HG03432 (cell line): ENCODE measurements at regions not wholly inside any gene's neighbourhood (a gene's known extent, or its start where the extent isn't known, plus 50 kb on each side); places are given as distances from the start of the nearest gene placed in this dataset.
"Not testable (repeated sequence)": the region's sequence is repeated elsewhere in the genome, so short reads cannot be mapped to it uniquely, and the experiment has no call there.

ENCODE experiments used
- ATAC-seq: cut with Tn5 transposase; IDR thresholded peaks from one replicate; pipeline ENCODE4 v1.9.1; 2021; ENCODE audit warnings: mild to moderate bottlenecking, moderate library complexity; ENCODE audit not compliant: unreplicated experiment

DNA sequence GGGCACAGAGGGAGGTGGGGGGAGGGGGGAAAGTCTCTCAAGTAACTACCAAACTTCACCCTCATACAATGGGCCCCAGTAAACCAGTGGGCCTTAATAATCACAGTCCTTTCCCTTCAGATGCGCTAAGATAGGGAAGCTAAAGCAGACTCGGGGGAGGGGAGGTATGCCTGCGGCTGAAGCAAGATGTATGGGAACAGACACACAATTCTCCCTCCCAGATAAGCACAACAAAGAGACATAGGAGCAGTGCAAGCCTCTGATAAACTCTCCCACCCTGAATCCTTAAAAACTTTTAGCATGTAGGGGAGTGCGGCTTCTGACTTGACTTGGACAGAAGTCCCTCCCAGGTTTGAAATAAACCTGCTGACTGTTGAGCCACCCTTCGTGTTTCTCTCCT is 54.7 kb downstream of the PROP1 start:
- ATAC-seq, result not testable (repeated sequence)

DNA sequence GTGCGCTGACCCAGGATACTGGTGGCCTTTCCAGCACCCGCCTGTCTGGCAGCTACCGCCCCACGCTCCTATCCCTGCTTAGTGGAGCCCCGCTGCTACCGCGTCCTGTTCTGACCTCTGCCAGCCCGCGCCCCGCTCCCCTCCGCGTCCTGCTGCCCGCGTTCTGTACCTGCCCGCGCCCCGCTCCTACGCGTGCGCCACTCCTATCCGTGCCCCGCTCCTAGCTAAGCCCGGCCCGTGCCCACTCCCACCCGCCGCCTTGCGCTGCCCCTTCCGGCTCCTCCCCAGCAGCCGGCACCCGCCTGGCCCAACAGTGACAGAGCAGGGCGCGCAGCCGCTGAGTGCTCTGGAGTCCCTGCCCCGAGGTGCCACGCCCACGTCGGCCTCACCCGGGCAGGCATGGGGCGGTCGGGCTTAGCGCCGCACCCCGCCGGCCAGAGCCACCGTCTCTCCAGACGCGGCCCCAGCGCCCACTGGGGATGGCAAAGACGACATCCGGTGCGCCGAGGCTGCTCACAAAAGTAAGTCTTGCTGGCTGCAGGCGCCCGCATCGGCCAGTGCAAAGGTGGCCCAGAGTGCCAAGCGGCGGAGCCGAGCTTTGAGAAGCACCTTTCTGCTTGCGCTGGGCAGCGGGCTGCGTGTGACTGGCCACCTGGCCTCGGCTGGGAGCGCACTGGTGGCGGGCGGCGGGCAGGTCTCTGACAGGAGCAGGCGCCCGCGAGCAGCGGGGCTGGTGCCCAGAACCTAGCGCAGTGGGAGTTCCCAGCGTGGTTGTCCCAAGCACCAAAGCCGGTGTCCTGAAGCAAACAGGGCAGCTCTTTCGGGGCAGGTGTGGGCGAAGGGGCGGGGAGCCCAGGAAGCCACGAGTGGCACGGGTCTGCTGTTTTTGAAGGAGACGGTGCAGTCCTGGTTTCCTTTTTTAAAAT is 56.5 kb downstream of the PROP1 start:
- not testable (repeated sequence) for ATAC-seq

DNA sequence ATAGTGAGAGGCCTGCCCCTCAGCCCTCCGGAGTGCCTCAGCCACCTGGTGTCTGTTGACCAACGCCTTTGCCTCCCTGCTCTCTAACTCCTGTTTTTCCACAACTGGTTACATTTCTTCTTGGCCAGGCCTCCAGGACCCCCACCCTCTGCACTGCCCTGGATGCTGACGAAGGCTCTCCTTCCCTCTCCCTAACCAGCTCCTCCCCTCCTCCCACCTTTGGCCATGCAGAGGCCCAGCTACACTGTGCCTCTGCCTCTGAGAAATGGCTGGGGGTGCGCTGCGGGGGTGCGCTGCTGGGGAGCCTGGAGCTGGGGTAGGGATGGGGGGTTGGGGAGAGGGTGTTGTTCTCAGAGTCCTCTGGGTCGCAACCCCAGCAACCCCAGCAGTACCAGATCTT is 57.3 kb downstream of the PROP1 start:
- not testable (repeated sequence) for ATAC-seq

DNA sequence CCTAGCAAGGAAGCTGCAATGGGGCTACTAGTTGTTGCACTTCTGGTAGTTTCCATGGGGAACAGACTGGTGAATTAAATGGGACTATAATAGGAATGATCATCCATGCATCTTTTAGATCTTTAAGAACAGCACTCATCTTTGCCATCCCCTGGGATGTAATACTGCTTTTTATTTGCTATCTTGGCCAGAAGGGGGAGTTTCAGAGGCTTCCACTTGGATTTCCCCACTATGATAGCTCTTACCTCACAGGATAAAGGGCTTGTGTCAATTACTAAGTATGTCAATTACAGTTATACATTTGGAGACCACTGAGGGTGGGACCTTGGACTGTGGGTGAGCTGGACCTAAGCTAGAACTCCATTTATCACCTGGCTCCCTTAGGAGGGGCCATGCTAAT is 61.8 kb downstream of the PROP1 start:
- not testable (repeated sequence) for ATAC-seq

DNA sequence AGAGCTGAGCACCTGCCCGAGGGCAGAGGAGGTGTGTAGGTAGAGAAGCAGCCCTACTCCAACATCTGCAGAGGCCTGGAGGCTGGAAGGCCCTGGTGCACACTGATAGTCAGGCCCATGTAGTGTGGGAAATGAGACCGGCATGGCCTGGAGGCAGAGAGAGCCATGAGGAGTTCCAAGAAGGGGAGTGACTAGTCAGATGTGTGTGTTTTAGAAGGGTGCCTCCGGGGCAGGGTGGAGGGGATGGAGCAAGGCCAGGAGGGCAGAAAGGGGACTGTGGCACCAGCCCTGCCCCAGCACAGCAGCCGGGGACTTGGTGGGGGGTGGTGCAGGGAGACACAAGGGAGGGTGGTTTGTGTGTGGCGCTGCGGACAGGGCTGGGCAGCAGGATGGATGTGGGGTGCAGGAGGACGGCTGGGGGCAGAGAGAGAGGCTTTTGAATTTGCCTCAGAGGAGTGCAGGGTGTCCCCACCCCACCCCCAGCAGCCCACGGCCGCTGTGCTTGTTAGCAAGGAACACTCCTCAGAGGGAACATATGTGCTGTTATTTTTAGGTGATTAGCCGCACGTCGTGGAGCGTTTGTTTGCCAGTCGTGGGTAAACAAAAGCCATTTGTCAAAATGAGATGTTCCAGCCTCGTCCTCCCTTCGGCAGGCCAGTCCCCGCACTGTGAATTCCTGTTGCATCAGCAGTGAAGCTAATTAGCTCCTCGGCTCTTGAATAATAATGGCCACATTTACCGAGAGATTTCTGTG is 65.6 kb downstream of the PROP1 start:
- not testable (repeated sequence) for ATAC-seq

DNA sequence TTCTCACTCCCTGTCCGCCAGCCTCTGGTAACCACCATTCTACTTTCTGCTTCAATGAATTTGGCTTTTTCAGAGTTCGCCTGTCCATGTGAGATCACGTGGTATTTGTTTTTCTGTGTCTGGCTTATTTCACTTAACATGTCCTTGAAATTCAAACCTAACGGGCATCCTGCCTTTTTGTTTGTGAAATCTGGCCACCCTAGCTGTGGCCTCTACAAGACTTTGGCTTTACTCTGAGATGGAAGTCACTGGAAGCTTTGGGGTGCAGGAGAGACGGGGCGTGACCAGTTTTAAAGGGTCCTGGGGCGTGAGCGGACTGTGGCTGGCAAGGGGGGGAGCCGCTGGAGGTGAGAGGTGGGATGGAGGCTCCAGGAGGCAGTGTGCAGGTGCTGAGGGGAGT is 66.4 kb downstream of the PROP1 start:
- ATAC-seq, result not testable (repeated sequence)

DNA sequence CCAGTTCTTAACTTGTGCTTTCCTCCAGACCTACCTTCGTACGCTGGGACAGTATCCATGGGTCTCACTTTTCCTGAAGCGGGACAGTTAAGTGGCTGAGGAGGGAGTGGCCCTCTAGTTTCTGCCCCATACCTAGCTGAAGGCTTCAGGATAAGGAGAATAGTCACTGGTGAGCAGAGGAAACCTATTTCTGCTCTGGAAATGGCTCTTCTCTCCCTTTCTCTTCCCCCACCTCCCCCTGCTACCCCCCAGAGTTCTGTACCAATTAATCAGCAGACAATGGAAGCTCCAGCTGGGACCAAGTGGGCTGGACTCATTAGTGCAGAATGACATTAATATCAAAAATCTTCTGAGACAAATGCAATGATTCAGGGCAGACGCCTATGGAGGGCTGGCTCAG is 68.5 kb downstream of the PROP1 start:
- not testable (repeated sequence) for ATAC-seq

DNA sequence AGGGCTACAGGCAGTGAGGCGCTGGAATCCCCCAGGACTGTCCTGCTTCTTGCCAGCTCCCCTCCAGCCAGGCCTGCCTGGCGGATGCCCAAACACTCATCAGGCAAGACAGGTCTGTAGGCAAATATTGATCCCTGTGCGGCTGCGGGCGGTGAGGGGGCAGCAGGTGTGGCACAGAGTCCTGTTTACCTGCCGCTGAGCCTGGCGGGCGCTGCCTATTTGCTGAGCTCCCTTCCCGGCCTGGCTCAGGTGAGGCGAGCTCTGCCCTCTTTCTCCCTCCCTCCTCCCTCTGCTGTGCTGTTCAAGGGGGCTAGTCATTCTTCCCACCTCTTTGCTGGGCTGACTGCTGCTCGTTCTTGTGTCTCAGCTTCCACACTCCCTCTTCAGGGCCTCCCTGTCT is 71.5 kb downstream of the PROP1 start:
- not testable (repeated sequence) for ATAC-seq

DNA sequence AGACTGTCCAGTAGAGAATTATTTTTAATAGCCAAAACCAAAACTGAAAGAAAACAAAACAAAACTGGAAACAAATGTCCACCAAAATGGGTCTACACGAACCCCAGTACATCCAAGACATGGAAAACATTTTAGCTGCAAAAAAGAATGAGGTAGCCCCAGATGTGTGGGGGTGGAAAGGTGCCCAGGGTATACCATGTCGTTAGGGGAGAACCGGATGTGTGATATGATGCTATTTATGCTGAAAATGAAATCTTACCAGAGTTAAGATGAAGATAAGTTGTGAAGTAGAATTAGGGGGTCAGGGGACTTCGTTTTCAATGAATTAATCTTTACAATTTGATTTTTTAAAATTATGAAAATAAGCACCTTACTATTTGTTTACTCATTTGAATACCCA is 72.2 kb downstream of the PROP1 start:
- not testable (repeated sequence) for ATAC-seq

DNA sequence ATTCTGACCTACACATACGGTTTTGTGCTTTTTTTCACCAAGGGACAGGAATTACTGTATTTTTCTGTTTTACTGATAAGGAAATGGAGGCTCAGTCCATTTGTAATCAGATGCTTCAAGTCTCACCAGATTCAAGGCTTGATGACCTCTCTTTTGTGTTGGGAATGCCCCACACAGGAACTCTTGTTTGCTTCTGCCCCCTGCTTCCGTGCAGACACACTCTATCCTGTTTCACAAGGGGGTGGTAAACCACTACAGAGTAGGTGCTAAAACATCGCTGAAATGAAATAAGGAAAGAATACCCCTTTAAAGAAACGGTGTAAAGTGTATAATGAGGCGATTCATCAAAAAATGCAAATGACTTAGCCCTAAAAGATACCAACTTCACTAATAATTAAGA is 72.9 kb downstream of the PROP1 start:
- ATAC-seq, result not testable (repeated sequence)

DNA sequence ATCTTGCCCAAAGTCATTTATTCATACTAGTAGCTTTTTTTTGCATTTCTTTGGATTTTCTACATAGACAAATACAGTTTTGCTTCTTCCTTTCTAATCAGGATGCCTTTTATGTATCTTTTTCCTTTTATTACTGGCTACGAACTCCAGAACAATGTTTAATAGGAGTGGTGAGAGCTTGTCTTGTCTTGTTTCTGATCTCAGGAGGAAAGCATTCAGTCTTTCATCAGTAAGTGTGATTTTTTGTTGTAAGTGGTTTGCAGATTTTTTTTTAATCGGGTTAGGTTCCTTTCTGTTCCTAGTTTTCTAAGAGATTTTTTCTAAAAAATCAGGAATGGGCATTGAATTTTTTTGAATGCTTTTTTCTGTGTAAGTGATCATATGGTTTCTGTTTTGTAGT is 86.8 kb downstream of the PROP1 start:
- not testable (repeated sequence) for ATAC-seq

DNA sequence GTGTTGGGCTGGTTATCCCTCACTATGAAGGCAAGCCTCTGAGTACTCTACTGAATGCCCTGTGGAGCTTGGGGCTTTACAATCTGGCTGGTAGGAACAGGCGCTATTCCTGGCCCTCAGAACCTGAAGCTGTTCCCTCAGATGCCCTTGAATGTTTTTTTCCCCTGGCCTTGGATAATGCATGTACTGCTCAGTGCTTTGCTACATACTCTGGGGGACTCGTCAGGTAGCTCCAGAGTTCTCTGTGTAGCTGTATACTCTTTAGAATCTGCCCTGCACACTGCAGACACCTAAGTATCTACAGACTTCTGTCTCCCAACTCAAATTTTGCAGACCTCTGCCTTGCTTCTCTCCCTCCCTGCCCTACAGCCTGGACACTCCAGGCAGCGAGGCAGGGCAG is 93.2 kb downstream of the PROP1 start:
- ATAC-seq, result not testable (repeated sequence)

DNA sequence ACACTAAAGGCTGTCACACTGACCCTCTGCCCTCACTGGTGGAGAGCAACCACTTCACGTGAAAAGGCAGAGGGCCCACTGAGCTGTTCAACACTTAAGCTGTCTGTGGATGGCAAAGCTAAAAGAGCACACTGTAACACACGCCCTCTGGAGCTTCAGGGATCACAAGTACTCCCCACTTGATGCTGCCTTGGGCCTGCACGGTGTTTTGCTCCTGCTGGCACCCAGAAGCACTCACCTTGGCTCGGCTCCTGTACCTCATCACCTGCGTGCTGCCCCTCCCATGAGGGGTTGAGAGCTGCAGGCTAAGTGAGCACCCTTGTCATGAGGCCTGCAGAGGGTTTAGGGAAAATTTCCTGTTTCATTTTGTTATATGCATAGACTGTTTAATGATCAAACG is 96.0 kb downstream of the PROP1 start:
- ATAC-seq, result not testable (repeated sequence)

DNA sequence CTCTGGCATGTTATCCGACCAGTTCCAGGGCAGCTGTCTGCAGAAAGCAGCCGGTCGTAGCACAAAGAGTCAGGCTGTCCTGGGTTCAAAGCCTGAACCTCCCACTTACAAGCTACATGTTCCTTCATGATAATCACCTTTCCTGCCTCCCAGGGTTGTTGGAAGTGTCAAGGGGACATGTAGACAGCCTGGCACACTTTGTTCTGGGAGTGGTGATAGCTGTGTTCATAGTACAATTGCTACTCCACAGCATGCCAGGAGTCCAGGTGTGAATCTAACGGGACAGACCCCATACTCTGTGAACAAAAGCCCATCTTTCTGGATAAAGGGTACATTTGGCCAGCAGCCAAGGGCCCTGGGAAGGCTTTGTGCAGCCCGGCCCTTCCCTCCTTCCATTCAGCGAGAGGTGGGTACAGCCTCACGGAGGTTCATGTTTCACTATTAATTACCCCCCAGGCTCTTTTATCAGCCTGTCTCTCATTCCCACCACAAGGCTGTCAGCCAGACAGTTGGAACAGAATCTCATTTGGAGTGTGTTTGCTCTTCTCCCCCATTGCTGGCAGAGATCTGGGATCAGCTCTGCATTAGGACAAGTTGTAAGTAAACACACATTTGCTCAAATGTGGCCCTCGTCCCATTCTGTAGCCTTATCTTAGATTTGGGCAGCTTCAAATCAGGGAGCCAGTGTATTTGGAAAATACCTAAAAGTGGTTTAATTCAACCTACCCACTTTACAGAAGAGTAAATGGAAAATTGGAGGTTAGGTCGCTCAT is 101.2 kb downstream of the PROP1 start:
- ATAC-seq, result not testable (repeated sequence)

DNA sequence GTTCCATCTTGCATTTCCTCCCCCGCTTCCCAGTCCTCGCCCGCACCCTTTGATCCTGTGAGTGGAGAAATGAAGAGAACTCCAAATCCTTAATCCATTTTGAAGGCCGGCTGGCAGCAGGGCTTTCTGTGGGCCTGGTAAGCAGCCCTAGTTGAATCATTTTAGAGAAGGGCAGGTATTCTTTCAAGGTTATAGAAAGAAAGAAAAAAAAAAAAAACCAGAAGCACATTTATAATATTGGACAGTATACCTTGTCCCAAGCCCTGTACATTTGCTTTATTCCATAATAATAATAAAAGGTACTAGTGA is 103.7 kb downstream of the PROP1 start:
- ATAC-seq, result not testable (repeated sequence)

DNA sequence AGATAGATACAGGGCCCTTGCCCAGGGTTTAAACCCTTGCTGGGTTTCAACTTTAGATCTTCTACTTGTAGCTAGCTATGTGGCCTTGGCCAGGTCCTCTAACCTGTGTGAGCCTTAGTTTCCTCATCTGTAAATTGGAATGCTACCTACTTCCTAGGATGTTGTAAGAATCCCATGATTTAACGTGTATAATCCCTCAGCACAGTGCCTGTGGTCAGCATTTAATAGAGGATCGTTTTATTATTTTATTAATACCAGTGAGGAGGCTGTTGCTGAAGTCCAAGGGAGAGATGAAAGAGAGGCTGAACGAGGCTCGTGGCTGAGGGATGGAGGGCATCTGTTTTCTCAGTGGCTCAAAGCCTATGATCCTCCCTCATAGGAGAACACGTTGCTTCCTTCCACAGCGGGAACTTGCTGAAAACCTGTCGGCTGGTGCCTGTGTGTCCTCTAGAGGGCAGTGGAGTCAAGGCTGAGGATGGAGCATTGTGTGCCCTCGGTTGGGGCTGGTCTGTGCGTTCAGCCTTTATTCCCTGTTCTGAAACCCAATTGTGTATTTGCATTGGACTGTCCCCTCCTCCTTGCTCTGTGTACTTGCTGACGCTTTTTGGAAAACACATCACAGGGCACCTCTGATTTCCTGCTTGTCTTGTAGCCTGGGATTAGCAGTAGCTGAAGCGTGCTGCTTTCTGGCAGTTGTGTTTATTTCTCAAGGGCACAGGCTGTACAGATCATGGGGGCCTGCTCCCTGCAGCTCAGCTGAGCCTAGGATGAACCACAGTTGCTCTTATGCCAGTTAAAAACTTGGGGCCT is 104.3 kb downstream of the PROP1 start:
- ATAC-seq, result peak; percentile 91

DNA sequence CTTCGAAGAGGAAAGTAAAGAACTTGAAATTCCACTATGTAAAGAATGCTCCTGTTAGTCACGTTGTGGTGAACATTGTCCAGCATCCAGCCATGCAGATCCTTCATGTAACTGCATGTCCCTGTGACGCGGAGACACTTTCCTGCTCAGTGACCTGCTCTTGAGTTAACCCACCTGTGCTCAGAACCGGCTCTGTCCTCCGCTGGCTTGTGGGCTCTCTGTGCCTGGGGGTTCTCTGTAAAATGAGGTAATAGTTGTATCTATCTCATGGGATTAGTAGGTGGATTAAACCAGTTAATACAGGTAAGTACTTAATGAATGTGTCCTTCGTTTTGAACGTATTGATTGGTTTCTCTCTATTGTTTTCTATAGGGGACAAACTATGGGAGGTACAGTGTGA is 100.6 kb upstream of the FAM153A start:
- ATAC-seq, result not testable (repeated sequence)

DNA sequence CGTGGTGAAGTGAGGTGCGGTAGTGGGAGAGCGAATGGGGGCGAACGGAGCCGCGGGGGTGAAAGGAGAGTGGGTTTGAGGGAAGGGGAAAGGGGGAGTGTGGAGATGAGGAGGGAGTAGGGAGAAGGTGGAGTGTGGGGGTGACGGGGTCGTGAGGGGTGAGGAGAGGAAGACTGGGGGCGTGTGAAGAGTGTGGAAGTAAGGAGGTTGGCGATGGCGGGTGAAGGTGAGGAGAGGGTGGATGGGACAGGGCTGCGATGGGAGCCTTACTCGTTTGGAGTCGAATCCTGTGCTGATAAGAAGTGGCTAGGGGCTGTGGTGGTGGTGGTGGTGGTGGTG is 93.2 kb upstream of the FAM153A start:
- ATAC-seq, result not testable (repeated sequence)

DNA sequence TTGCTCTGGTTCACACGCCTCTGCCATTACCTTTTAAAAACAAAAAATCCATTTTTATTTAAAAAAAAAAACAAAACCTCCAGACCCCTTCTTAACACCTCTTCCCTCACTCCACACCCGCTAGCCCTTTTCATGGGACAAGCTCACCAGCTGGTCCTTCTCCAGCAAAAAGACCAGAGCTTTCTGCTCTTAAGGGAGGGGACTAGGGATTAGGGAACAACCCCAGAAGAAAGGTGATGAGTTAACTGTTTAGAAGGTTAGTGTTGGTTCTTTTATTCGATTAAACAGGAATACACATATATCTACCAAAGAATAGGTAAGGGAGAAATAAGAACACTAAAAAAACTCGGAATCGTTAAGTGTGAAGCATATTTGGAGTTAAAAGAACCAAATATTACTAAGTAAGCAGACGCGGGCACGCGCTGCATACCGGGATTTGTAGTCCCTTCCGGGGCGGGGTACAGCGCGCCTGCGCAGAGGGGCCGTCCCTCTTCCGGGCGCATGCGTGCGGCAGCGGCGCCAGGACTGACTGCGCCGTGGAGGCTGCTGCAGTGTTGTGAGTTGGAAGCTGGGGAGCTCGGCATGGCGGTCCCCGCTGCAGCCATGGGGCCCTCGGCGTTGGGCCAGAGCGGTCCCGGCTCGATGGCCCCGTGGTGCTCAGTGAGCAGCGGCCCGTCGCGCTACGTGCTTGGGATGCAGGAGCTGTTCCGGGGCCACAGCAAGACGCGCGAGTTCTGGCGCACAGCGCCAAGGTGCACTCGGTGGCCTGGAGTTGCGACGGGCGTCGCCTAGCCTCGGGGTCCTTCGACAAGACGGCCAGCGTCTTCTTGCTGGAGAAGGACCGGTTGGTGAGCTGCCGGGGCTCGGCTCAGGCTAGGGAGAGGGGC is 92.6 kb upstream of the FAM153A start:
- ATAC-seq, result peak; percentile 86
